Left hindlimb (tissue), 1 donor: ENCODE measurements at regions not wholly inside any gene's neighbourhood (a gene's known extent, or its start where the extent isn't known, plus 50 kb on each side); places are given as distances from the start of the nearest gene placed in this dataset.

Source experiments
- DNase-seq: peaks from one replicate; pipeline ENCODE4 v3.0.0-alpha.2; 2018

- no peak for DNase-seq
Measured at GRCh38 chr20:22430154-22430745, 154.1 kb downstream of the FOXA2 start.

- no peak for DNase-seq
Measured at GRCh38 chr20:22429175-22430153, 154.9 kb downstream of the FOXA2 start.

DNA sequence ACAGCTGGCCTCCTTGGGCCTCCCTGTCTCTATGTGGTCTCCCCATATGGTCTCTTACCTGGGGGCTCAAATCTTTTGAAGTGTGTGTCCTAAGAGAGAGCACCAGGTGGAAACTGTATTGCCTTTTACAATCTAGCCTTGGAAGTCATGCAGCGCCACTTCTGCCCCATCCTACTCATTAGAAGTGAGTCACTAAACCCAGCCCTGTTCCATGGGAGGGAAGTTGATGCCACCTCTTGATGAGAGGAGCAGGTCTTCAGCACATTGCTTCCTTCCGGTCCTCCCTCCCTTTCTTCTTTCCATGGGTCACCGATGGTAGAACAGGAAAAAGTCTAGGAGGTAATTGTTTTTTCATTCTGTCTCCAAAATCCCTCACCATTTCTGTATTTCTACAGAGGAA lies 156.3 kb downstream of the FOXA2 start:
- no peak for DNase-seq

DNA sequence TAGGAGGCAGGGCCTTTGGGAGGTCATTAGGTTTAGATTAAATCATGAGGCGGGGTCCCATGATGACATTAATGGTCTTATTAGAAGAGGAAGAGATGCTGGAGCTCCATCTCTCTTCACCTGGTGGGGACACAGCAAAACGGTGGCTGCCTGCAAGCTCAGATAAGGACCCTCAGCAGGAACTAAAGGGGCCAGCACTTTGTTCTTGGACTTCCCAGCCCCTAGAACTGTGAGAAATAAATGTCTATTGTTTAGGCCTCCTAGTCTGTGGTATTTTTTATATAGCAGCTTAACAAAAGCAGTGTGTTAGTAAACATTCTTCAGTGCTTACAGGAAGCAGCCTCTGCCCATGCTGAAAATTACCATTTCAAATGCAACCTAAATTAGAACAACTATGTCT lies 157.6 kb downstream of the FOXA2 start:
- no peak for DNase-seq

DNA sequence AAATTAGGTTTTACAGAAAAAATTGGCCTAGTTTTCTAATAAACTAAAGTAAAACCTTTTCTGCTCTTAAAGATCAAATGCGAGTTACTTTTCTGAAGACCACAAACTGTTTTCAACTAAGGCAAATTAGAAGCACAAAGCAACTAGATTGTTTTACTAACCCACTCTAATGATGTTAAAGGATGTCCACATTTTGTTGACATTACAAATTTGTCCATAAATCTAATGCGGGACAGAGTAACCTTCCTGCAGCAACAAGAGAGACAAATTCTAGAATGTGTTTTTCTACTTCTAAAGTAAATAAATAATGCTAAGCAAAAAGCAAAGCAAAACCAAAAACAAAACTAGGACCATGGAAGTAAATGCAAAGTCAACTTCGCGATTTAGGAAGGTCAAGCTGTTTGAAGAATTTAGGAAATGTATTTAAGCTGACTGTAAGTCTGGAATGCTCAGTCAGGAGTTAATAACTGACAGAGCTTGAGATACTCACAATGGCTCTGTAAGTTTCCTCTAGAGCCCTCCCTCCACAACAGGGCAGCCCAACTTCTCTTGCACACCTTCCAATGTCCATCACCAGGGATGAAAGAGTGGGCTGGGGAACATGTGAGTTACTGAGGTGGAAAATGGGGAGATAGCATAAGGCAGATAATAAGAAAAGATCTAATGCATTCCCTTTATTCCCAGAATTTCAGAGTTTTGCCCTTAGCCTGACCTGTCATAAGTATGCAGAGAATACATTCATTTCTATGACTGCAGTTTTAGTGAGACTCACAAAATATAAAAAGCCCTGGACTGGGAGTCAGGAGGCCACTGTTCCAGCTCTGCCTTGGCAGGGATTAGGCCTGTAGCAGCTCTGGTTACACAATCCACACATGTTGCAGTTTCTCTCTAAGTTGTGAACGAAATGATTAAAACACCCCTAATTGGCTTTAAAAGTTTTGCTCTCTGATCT lies 158.8 kb downstream of the FOXA2 start:
- no peak for DNase-seq

DNA sequence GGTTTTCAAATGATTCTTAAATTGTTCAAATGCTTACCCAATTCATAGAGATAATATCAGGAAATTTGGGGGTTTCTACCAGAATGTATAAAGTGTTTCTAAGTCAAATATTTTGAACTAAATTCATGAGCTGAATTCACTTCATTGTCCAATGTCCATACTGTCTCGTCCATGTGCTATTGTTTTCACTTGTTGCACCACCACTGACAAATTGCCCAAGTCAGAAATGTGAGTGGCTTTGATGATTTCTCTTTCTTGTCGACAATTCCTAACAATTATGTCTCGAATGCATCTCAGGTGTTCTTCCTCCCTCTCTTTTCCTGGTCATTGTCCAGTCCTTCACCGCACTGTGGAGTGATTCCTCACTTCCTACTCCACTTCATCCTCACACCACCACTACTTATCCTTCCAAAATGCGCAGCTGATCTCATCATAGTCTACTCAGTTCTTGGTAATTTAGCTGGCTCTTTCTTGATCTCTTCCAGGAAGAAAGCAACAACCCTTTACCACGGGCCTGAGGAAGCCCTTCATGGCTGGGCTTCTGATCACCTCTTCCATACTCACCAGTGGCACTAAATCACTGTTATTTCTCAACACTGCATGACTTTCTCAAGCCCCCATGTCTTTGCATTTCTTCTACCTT lies 161.1 kb downstream of the FOXA2 start:
- DNase-seq: no peak

GRCh38 chr20:22420116-22420598 lies 164.2 kb downstream of the FOXA2 start:
- DNase-seq: no peak

- no peak for DNase-seq
Measured at GRCh38 chr20:22418738-22419137, 165.6 kb downstream of the FOXA2 start.

DNA sequence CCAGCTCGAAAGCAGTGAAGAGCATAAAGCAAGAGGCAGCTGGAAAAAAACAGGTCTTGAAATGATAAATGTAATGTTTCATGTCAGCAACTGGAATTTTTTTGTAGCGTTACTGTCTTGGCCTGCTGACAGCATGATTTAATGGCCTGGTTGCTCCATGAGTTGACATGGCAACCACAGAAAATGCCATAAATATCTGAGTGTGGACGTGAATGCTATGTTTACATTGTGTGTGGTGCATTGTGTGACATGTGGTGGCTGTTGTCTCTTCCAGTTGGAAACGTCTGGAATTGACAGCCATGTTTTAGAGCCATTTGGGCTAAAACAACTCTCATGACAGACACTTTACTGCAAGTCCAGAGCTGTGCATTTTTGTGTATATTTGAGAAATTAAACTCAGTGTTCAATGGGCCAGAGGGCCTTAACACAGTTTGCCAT lies 170.0 kb downstream of the FOXA2 start:
- DNase-seq: no peak

- no peak for DNase-seq
Measured at GRCh38 chr20:22412977-22413868, 171.1 kb downstream of the FOXA2 start.

DNA sequence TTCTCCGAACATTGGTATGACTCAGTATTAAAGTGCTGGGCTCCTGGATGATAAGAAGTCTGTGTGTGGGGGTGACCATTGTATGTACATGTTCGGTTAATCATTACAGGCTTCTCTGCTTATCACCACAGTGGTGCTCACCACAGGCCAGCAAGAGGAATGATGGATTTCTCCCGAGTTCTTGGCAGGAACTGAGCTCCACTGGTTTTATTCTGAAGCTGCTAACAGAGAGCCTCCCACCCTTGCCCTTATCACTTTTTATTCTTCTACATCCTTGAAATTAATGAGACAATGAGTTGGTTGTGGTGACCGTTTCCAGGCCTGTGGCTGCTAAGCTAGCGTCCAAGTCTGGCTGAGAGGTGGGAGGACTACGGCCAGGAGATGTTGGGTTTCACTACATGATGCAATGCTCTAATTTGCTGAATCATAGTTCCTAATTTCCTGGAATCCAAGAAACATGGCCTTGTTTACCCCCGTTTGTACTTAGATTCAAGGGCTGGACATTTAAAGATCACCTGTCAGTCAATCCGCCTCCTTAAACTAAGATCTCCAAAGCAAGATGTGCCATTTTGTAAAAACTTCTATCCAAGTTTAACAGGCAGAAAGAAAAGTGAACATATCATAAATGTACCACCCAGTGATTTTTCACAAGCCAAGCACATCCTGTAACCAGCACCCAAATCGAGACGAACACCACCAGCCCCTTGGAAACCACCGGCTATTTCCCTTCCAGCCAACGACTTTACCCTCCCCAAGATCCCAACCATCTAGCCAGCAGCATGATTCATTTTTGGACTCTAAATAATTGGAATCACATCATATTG lies 172.5 kb downstream of the FOXA2 start:
- no peak for DNase-seq

- no peak for DNase-seq
Measured at GRCh38 chr20:22411286-22411626, 173.1 kb downstream of the FOXA2 start.

DNA sequence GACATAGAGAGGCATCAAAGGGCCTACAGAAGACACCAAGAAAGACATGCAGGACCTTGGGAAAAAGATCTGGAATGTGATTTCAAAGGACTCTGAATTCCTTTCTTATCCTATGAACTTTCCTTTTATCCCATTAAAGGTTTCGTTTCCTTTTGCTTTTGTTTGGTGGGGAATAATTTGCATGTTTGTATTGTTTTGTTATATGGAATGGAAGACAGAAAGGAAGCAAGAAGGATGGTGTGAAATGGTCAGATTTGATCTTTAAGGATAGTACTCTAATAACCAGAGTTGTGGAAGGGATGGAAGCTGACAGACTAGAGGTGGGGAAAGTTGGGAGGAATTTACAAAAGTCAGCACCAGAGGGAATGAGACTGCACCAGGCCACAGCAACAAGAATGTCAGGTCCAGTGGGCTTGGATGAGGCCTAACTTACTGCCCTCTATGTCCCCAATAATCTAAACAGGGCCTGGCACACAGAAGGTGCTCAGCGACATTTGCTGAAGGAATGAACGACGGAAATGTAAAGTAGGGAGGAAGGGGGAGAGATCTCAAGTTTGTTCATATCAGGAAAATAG lies 173.7 kb downstream of the FOXA2 start:
- DNase-seq: no peak

DNA sequence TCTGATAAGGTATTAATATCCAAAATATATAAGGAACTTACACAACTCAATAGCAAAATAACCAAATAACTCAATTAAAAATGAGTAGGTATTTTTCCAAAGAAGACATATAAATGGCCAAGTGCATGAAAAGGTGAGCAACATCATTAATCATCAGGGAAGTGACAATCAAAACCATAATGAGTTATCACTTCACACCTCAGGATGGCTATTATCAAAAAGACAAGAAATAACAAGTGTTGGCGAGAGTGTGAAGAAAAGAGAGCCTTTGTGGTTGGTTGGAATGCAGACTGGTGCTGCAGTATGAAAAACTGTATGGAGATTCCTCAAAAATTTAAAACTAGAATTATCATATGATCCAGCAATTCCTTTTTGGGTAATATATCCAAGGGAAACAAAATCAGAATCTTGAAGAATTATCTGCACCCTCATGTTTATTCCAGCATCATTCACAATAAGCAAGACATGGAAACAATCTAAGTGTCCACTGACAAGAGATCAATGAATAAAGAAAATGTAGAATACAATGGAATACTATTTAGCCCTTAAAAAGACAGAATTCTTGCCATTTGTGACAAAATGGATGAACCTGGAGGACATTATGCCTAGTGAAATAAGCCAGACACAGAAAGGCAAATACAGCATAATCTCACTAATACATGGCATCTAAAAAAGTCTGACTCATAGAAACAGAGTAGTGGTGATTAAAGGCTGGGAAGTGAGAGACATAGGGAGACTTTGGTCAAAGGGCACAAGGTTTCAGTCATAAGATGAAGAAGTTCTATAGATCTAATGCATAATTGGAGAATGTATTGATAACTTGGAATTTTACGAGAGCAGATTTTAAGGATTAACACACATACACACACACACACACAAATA lies 175.6 kb downstream of the FOXA2 start:
- DNase-seq: no peak

DNA sequence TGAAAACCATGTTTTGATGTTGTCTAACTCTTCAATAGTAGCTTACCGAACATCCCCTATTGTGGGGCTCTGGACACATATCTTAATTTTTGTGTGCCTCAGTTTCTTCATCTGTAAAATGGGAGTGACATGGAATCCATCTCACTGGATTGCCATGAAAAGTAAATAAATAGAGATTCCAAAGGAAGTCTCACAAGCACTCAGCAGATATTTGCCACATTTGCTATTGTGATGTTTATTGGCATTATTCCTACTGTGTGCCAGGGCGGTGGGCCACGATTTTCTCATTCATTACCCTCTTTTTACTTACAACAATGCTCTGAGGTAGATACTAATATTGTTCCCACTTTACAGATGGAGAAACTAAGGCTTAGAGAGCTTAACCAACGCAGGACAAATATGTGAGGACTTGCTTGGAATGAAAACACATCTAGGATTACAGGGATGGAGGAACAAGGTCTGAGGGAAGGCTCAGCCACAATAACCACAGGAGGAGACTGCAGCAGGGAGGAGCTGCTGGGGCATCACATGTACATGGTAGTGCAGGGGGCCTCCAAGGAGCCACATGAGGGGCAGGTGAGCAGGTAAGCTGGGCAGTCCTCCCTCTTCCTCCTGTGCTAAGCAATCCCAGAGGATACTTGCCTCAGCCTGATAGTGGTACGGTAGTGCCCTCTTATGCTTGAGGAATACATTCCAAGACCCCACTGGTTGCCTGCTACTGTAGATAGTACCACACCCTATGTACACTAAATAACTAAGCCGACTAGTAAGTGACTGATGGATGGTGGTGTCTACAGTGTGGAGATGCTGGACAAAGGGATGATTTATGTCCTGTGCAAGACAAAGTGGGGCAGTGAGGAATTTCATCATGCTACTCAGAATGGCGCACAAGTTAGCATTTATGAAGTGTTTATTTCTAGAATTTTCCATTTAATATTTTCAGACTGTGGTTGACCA lies 176.9 kb downstream of the FOXA2 start:
- DNase-seq: no peak

DNA sequence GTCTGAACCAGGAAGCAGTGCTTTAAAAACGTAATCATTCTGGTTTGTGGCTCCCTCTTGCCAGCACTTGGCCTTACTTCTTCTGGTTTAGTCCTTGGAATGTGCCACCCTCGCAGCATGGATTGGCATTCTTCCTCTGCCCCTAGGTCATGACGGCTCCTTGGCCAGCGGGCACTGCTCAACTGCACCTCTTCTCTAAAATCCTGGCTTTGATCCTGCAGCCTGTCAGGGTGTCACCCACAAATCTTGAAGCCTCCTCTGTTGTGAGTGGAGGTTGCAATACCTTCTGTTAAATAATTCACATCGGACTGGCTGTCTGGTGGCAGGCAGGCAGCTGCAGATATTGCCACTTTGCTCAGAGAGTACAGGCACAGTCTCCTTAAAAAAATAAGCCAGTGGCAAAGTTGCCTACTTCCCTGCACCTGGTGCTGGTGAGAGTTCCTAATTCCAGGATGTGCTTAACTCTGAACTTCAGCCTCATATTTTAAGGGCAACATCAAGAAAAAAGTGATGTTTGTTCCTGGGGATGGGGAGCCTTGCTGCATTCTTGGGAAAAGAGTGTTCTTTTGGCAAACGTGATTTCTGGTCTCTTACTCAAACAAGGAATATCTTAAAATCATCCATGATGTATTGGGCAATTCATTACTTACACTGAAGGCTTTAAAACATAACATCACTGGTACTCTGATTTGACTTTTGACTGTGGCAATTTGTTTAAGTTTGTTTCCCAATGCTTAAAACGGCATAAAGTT lies 179.8 kb downstream of the FOXA2 start:
- no peak for DNase-seq
